ENCODE measurements at regions not wholly inside any gene's neighbourhood (a gene's known extent, or its start where the extent isn't known, plus 50 kb on each side); places are given as distances from the start of the nearest gene placed in this dataset.

- no peak for TF ChIP-seq CTCF (conservative IDR thresholded peaks at IDR 0.05; ENCODE audit: low read depth, low read length)
- H3K4me3 ChIP-seq (ENCODE audit: low read depth, low read length): no peak overlapping the region
- DNase-seq (ENCODE audit: low read depth): no peak
These were observed 699.1 kb downstream of the KCNA4 start for GRCh38 chr11:29317694-29318093.

GRCh38 chr11:29315275-29315674, 701.6 kb downstream of the KCNA4 start:
- DNase-seq (ENCODE audit: low read depth): no peak
- TF ChIP-seq CTCF (conservative IDR thresholded peaks at IDR 0.05; ENCODE audit: low read depth, low read length): no peak
- no peak overlapping the region for H3K4me3 ChIP-seq (ENCODE audit: low read depth, low read length)

- H3K4me3 ChIP-seq (ENCODE audit: low read depth, low read length): no peak overlapping the region
- no peak for TF ChIP-seq CTCF (conservative IDR thresholded peaks at IDR 0.05; ENCODE audit: low read depth, low read length)
- no peak for DNase-seq (ENCODE audit: low read depth)
These were observed 702.6 kb downstream of the KCNA4 start for GRCh38 chr11:29314211-29314610.

GRCh38 chr11:29312812-29313211, 704.0 kb downstream of the KCNA4 start:
- TF ChIP-seq CTCF (conservative IDR thresholded peaks at IDR 0.05; ENCODE audit: low read depth, low read length): no peak
- no peak overlapping the region for H3K4me3 ChIP-seq (ENCODE audit: low read depth, low read length)
- no peak for DNase-seq (ENCODE audit: low read depth)

- no peak overlapping the region for H3K4me3 ChIP-seq (ENCODE audit: low read depth, low read length)
- DNase-seq (ENCODE audit: low read depth): no peak
- no peak for TF ChIP-seq CTCF (conservative IDR thresholded peaks at IDR 0.05; ENCODE audit: low read depth, low read length)
These were observed 706.0 kb downstream of the KCNA4 start for GRCh38 chr11:29310725-29311342.

GRCh38 chr11:29309992-29310391, 706.8 kb downstream of the KCNA4 start:
- no peak for DNase-seq (ENCODE audit: low read depth)
- no peak for TF ChIP-seq CTCF (conservative IDR thresholded peaks at IDR 0.05; ENCODE audit: low read depth, low read length)
- H3K4me3 ChIP-seq (ENCODE audit: low read depth, low read length): no peak overlapping the region

GRCh38 chr11:29306527-29306926, 710.3 kb downstream of the KCNA4 start:
- no peak overlapping the region for H3K4me3 ChIP-seq (ENCODE audit: low read depth, low read length)
- no peak for DNase-seq (ENCODE audit: low read depth)
- no peak for TF ChIP-seq CTCF (conservative IDR thresholded peaks at IDR 0.05; ENCODE audit: low read depth, low read length)

Measured in epithelial cell of proximal tubule (primary cell).